HEK293 (cell line): ENCODE measurements at regions not wholly inside any gene's neighbourhood (a gene's known extent, or its start where the extent isn't known, plus 50 kb on each side); places are given as distances from the start of the nearest gene placed in this dataset.

ENCODE experiments used
- ZNF350 ChIP-seq: fragments of 450-650 bp; formaldehyde crosslinking; IDR thresholded peaks from 2 replicates; pipeline ENCODE4 v1.5.0; 2017; ENCODE audit warnings: missing biosample characterization, mild to moderate bottlenecking, missing genetic modification characterization
- ZNF404 ChIP-seq: fragments of 450-650 bp; formaldehyde crosslinking; IDR thresholded peaks from 2 replicates; pipeline ENCODE4 v1.5.1; 2017; ENCODE audit warnings: missing biosample characterization, missing genetic modification characterization
- TF ChIP-seq, protein P1 (sequence below): fragments of 450-650 bp; formaldehyde crosslinking; IDR thresholded peaks from 2 replicates; pipeline ENCODE4 v1.5.1; 2016; ENCODE audit warnings: missing biosample characterization, missing genetic modification characterization
- TF ChIP-seq, protein P2 (sequence below): sonication (generic); formaldehyde crosslinking; IDR thresholded peaks from 2 replicates; pipeline ENCODE4 v1.8.1; 2022; ENCODE audit warnings: mild to moderate bottlenecking, moderate library complexity, missing genetic modification reagents
- TF ChIP-seq, protein P3 (sequence below): IDR thresholded peaks from 2 replicates; pipeline ENCODE4 v1.6.1; 2011; ENCODE audit warnings: mild to moderate bottlenecking, low read depth, low read length, borderline replicate concordance

DNA sequence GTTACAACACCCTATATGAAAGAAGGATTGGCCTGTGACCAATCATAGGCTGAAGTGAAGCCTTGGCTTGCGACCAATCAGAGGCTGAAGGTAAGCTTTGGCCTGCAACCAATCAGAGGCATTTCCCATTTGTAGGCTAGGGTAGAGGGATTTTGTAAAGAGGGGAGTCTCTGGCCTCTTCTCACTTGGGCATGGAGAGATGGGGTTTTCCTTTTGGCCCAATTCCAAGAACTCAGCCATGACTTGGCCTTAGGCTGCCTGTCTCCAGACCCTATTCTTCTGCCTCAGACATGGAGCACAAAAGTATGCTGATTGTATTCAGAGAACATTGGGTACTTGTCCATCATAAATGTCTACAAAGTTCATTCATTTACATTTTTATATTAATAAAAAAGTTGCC, 308.3 kb downstream of the UTRN start:
- no peak for TF ChIP-seq ZNF350 (tag by site-specific recombination)
- TF ChIP-seq, protein P1, sequence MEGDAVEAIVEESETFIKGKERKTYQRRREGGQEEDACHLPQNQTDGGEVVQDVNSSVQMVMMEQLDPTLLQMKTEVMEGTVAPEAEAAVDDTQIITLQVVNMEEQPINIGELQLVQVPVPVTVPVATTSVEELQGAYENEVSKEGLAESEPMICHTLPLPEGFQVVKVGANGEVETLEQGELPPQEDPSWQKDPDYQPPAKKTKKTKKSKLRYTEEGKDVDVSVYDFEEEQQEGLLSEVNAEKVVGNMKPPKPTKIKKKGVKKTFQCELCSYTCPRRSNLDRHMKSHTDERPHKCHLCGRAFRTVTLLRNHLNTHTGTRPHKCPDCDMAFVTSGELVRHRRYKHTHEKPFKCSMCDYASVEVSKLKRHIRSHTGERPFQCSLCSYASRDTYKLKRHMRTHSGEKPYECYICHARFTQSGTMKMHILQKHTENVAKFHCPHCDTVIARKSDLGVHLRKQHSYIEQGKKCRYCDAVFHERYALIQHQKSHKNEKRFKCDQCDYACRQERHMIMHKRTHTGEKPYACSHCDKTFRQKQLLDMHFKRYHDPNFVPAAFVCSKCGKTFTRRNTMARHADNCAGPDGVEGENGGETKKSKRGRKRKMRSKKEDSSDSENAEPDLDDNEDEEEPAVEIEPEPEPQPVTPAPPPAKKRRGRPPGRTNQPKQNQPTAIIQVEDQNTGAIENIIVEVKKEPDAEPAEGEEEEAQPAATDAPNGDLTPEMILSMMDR, result no peak
- TF ChIP-seq ZNF404 (tag by site-specific recombination), result no peak
- TF ChIP-seq, protein P2, sequence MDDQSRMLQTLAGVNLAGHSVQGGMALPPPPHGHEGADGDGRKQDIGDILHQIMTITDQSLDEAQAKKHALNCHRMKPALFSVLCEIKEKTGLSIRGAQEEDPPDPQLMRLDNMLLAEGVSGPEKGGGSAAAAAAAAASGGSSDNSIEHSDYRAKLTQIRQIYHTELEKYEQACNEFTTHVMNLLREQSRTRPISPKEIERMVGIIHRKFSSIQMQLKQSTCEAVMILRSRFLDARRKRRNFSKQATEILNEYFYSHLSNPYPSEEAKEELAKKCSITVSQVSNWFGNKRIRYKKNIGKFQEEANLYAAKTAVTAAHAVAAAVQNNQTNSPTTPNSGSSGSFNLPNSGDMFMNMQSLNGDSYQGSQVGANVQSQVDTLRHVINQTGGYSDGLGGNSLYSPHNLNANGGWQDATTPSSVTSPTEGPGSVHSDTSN (CRISPR knock-in tag), result no peak
- TF ChIP-seq, protein P3, sequence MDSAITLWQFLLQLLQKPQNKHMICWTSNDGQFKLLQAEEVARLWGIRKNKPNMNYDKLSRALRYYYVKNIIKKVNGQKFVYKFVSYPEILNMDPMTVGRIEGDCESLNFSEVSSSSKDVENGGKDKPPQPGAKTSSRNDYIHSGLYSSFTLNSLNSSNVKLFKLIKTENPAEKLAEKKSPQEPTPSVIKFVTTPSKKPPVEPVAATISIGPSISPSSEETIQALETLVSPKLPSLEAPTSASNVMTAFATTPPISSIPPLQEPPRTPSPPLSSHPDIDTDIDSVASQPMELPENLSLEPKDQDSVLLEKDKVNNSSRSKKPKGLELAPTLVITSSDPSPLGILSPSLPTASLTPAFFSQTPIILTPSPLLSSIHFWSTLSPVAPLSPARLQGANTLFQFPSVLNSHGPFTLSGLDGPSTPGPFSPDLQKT, result no peak
